HG03558 (cell line): ENCODE measurements at regions not wholly inside any gene's neighbourhood (a gene's known extent, or its start where the extent isn't known, plus 50 kb on each side); places are given as distances from the start of the nearest gene placed in this dataset.
"Not testable (repeated sequence)": the region's sequence is repeated elsewhere in the genome, so short reads cannot be mapped to it uniquely, and the experiment has no call there.

ENCODE experiments used
- ATAC-seq: cut with Tn5 transposase; IDR thresholded peaks from one replicate; pipeline ENCODE4 v1.9.1; 2021; ENCODE audit warnings: moderate number of reproducible peaks; ENCODE audit not compliant: unreplicated experiment; ENCODE audit errors: extremely low read depth

- no peak for ATAC-seq
Measured at GRCh38 chr18:47729356-47729755, 201.1 kb downstream of the SMAD2 start.

- no peak for ATAC-seq
Measured at GRCh38 chr18:47728921-47729320, 201.5 kb downstream of the SMAD2 start.

DNA sequence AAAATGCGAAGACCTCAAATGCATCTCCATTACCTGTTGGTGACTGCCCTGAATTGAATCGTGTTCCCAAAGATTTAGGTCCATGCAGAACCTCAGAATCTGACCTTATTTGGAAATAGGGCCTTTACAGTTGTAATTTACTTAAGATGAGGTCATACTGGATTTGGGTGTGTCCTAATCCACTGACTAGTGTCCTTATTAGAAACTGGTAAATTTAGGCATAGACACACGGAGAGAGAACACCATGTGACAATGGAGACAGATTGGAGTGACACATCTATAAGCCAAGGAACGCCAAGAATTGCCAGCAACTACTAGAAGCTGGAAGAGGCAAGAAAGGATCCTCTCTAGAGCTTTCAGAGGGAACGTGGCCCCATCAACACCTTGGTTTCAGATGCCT is 203.1 kb downstream of the SMAD2 start:
- ATAC-seq = no peak

DNA sequence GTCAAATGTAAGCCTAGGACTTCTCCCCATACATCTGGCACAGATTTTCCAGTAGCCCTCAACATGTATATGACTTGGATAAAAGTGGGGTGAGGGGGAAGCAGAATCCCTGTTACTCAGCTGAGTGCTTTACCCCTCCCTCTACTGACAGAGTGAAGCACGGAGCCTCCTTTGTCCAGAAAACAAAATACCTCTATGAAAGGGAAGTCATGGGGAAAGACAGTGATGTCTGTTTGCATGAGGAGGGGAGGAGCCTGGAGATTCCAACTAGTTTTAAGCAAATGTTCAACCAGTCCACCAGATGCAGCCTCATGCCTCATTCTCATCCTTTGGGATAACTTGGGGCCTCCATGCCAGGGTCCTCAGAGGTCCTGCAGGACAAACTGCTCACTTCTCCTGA is 203.9 kb downstream of the SMAD2 start:
- ATAC-seq = no peak

DNA sequence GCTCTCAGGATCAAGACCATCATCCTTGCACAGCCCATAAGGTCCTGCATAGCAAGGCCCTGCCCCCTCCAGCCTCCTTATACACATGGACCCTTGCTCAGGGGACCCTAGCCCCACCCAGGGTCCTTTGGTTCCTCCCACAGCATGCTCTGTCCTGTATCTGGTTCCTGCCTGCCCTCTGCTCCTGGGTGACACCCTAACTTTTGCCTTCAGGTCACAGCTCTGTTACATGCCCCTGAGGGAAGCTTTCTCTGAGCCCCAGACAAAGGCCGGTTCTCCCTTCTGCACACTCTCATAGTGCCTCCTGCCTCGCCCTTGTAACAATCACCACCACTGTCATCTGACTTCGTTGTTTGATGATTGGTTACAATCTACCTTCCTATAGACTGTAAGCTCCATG is 204.8 kb downstream of the SMAD2 start:
- no peak for ATAC-seq

GRCh38 chr18:47724186-47724975 is 206.1 kb downstream of the SMAD2 start:
- ATAC-seq = no peak

- no peak for ATAC-seq
Measured at GRCh38 chr18:47721876-47722275, 208.6 kb downstream of the SMAD2 start.

GRCh38 chr18:47720741-47721140 is 209.7 kb downstream of the SMAD2 start:
- no peak for ATAC-seq

- no peak for ATAC-seq
Measured at GRCh38 chr18:47719096-47719780, 211.2 kb downstream of the SMAD2 start.

DNA sequence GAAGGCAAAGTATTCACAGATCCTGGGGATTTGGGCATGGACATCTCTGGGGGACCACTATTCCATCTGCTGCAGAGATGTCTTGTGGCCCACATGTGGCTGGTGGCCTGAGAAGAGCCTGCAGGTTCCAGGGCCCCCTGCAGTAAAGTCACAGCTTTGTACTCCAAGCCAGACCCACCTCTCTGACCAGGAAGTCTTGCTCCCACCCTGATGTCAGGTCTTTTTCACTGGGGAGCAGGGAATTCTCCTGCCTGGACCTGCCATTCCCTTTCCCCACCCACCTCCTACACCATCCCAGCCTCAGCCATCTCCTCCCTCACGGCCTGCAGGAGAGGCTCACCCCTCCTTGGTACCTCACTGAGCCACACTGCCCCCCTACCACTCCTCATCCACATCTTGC is 211.8 kb downstream of the SMAD2 start:
- no peak for ATAC-seq

GRCh38 chr18:47717257-47717656 is 213.2 kb downstream of the SMAD2 start:
- no peak for ATAC-seq

DNA sequence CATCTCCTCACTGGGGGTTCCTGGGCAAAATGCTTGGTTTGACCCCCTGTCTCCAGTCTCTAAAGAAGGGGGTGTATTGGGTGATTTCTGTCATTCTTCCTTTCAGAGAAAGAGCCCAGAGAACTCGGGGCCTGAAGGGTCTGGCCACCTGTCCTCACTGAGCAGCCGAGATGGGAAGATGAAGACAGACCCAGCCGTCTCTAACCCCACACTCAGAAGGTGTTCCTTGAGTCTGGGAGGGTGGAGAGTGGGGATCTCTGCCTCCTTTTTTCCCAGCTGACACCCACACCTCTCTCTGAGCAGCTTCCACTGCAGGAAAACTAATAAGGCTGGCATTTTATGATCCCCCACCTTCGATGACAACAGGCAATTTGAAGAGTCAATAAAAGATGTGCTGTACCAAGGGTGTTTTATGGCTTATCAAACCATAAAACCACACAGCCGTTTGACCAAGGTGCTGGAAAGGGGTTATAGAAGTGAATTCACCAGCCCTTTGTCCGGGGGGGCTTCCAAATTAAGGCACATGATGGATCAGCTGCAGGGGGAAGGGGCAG is 213.8 kb downstream of the SMAD2 start:
- ATAC-seq = no peak

- no peak for ATAC-seq
Measured at GRCh38 chr18:47710451-47710850, 220.0 kb downstream of the SMAD2 start.

GRCh38 chr18:47709556-47709955 is 220.9 kb downstream of the SMAD2 start:
- no peak for ATAC-seq

GRCh38 chr18:47708206-47708605 is 222.3 kb downstream of the SMAD2 start:
- no peak for ATAC-seq

- no peak for ATAC-seq
Measured at GRCh38 chr18:47701134-47701533, 229.3 kb downstream of the SMAD2 start.

DNA sequence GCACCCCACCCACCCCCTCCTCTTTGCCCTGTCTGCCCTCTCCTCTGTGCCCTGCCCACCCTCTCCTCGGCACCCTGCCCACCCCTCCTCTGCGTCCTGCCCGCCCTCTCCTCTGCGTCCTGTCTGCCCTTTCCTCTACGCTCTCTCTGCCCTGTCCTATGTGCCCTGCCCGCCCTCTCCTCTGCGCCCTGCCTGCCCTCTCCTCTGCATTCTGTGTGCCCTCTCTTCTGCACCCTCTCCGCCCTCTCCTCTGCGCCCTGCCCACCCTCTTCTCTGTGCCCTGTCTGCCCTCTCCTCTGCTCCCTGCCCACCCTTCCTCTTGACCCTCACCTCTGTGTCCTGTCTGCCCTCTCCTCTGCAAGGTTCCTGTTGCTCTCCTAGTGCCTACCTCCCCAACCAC is 233.6 kb downstream of the SMAD2 start:
- no peak for ATAC-seq

DNA sequence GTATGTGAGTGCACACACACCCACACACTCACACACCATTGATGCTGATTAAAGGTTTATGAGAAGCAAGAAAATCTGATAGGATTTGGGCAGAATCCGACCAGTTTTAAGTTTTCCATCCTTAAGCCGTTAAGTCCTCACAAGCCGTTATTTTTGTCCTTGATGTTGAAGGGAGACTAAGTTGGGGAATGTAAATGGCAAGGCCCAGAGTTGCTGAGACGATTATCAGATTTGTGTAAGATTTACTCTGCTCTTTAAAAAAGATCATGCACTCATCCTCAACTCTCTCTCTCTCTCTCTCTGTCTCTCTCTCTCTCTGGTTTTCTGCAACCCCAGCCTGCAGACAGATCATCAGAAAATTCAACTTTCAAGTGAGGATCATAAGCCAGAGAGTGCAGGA is 238.8 kb downstream of the SMAD2 start:
- ATAC-seq = no peak

DNA sequence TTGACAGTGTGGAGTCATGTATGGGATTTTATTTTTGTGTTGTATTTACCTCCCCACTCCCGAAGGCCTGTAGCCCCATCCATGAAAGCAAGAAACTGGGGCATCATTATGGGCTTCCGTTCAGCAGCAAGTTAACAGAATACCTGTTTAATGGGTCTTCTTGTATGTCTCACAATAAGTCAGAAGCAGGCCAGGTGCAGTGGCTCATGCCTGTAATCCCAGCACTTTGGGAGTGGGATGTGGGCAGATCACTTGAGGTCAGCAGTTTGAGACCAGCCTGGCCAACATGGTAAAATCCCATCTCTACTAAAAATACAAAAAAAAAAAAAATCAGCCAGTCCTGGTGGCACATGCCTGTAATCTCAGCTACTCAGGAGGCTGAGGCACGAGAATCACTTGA is 239.7 kb downstream of the SMAD2 start:
- ATAC-seq = not testable (repeated sequence)

- ATAC-seq = no peak
Measured at GRCh38 chr18:47689371-47689770, 241.1 kb downstream of the SMAD2 start.

DNA sequence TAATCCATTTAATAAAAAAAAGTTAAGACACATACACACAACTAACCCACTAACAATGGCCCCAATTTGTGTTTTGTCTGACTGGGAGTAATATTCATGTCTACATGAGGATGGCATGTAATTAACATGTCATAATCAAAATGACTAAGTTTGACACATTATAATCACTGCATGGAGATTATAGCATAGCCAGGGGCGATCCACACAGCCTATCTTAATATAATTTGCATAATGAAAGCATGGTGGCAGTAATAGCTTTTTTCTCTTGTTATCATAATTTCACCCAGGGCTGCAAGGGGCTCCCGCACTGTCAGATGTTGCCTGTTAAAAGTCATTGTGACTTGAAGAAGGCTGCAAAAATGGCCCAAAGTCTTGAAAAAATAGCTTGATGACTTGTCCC is 243.7 kb downstream of the SMAD2 start:
- ATAC-seq = no peak

DNA sequence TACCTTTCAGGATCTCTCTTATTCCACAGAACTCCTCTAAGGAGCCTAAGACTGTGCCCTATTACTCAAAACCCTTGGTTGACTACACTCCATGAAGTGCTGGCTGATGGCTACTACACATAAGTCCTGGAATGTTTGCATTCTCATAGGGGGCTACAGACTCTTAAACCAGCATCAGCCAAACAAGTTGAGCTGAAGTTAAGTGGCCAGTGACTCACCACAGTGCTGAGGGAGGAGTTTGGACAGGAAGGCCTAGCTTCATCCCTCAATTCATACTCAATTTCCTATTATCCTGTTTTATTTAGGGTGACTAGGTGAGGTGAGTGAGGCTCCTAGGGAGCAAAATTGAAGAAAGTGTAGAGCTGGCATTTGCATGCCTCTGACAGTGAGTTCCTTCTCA is 246.7 kb downstream of the SMAD2 start:
- no peak for ATAC-seq
